Fibroblast of mammary gland (primary cell): ENCODE measurements at regions not wholly inside any gene's neighbourhood (a gene's known extent, or its start where the extent isn't known, plus 50 kb on each side); places are given as distances from the start of the nearest gene placed in this dataset.

Experiments used
- DNase-seq: peaks from one replicate; pipeline ENCODE4 v3.0.0-alpha.2; 2010; ENCODE audit warnings: low read depth
- H3K4me3 ChIP-seq: 2 replicates; pipeline ENCODE4 v1.5.1; 2011; ENCODE audit warnings: low read depth, mild to moderate bottlenecking, low read length, moderate library complexity; ENCODE audit not compliant: control insufficient read depth
- CTCF ChIP-seq: conservative IDR thresholded peaks from 2 replicates; pipeline ENCODE4 v1.5.1; 2011; ENCODE audit warnings: low read depth, low read length, inconsistent platforms; ENCODE audit not compliant: control insufficient read depth, insufficient read depth

DNA sequence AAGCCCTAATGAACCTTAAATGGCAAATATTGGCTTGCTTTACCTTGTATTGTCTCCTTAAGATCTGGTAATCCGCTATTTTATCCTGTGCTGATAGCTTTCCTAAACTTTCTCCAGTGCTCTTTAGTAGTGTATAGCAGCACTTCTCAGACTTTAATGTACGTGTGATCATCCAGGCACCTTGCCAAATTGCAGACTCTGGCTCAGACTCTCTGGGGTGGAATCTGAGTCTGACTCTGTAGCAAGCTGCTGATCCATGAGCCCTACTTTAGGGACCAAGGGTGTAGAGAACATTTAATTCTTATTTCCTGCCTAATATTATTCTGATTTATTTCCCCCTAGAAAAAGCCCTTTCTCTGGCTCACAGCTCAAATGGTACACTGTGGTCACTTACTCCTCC lies 518.8 kb upstream of the ZNF385D start:
- H3K4me3 ChIP-seq, result no peak overlapping the region
- no peak for TF ChIP-seq CTCF
- peak; percentile 65 for DNase-seq

DNA sequence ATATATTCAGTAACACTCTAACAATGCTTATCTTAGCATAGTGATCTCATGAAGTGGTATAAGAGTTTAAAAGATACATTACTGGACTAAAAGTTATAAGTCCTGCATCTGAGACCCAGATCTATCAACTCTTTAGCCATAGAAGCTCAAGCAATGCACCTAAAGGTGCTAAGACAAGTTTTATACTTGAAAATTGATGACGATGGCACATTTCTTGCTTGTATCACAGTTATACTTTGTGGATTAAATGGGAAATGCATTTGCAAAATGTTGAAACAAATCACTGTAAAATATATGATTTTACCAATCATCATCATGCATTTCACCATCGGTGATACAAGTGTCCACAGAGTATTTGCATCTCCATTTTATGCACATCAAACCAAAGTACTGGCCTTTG lies 525.3 kb upstream of the ZNF385D start:
- H3K4me3 ChIP-seq, result no peak overlapping the region
- no peak for DNase-seq
- no peak for TF ChIP-seq CTCF

GRCh38 chr3:22284559-22284958 lies 533.5 kb upstream of the ZNF385D start:
- TF ChIP-seq CTCF, result no peak
- DNase-seq, result peak; percentile 28
- no peak overlapping the region for H3K4me3 ChIP-seq

- H3K4me3 ChIP-seq, result no peak overlapping the region
- no peak for DNase-seq
- TF ChIP-seq CTCF, result no peak
Observed at GRCh38 chr3:22288756-22289155, 537.7 kb upstream of the ZNF385D start.

GRCh38 chr3:22292681-22293080 lies 541.7 kb upstream of the ZNF385D start:
- DNase-seq, result no peak
- TF ChIP-seq CTCF, result no peak
- no peak overlapping the region for H3K4me3 ChIP-seq

- H3K4me3 ChIP-seq, result no peak overlapping the region
- DNase-seq, result peak; percentile 58
- TF ChIP-seq CTCF, result no peak
Observed at GRCh38 chr3:22296601-22297000, 545.6 kb upstream of the ZNF385D start.

- no peak overlapping the region for H3K4me3 ChIP-seq
- no peak for TF ChIP-seq CTCF
- no peak for DNase-seq
Observed at GRCh38 chr3:22297436-22297835, 546.4 kb upstream of the ZNF385D start.
